IMR-90 (cell line): ENCODE measurements at regions not wholly inside any gene's neighbourhood (a gene's known extent, or its start where the extent isn't known, plus 50 kb on each side); places are given as distances from the start of the nearest gene placed in this dataset.

Experiments
- CEBPB ChIP-seq: IDR thresholded peaks from 2 replicates; pipeline ENCODE4 v1.6.1; 2012; ENCODE audit warnings: low read depth, low read length, improper control_type of control experiment
- CTCF ChIP-seq: conservative IDR thresholded peaks from 2 replicates; pipeline ENCODE4 v1.5.1; 2012; ENCODE audit warnings: mild to moderate bottlenecking, low read depth, low read length, improper control_type of control experiment
- FOS ChIP-seq: fragments of 150-350 bp; IDR thresholded peaks from 2 replicates; pipeline ENCODE4 v1.6.1; 2016; ENCODE audit warnings: low read depth, low read length
- MAFK ChIP-seq: IDR thresholded peaks from 2 replicates; pipeline ENCODE4 v1.6.1; 2012; ENCODE audit warnings: low read depth, low read length, improper control_type of control experiment
- MXI1 ChIP-seq: IDR thresholded peaks from 2 replicates; pipeline ENCODE4 v1.6.1; 2012; ENCODE audit warnings: low read depth, mild to moderate bottlenecking, low read length, moderate library complexity, borderline replicate concordance
- POLR2A ChIP-seq: IDR thresholded peaks from 2 replicates; pipeline ENCODE4 v1.6.1; 2012; ENCODE audit warnings: mild to moderate bottlenecking, low read depth, low read length
- RAD21 ChIP-seq: IDR thresholded peaks from 2 replicates; pipeline ENCODE4 v1.6.1; 2012; ENCODE audit warnings: low read length, improper control_type of control experiment
- RCOR1 ChIP-seq: IDR thresholded peaks from 2 replicates; pipeline ENCODE4 v1.6.1; 2012; ENCODE audit warnings: mild to moderate bottlenecking, low read length, improper control_type of control experiment; ENCODE audit not compliant: insufficient replicate concordance
- RFX5 ChIP-seq: IDR thresholded peaks from 2 replicates; pipeline ENCODE4 v1.8.0; 2012; ENCODE audit warnings: low read depth, mild to moderate bottlenecking, low read length, moderate library complexity

DNA sequence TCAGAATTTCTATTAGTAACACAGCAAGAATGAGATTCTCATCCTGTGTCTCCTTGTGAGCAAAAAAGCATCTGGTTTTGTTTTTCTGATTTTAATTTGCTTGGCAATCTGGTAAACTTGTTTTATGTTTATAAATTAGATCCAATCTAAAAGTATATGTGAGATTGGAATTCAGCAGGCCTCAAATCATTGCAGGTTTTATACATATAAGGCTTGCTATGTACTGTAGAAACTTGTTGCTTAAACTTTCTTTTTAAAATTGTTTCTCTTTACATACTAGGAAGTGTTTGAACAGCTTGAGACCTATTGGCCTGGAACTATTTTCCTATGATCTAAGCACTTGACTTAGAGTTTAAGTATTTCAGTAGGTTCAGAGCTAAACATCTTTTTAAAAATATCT, 1037.8 kb downstream of the NR2F1-AS1 start:
- TF ChIP-seq RAD21 (no peak), POLR2A (no peak), CTCF (no peak), CEBPB (no peak), MAFK (no peak), MXI1 (no peak), RFX5 (no peak), RCOR1 (no peak), FOS (no peak)
